ENCODE measurements at regions not wholly inside any gene's neighbourhood (a gene's known extent, or its start where the extent isn't known, plus 50 kb on each side); places are given as distances from the start of the nearest gene placed in this dataset.
A peak's percentile ranks its signal among the peaks of the same experiment; 100 is the strongest.
"Not testable (repeated sequence)": the region's sequence is repeated elsewhere in the genome, so short reads cannot be mapped to it uniquely, and the experiment has no call there.

DNA sequence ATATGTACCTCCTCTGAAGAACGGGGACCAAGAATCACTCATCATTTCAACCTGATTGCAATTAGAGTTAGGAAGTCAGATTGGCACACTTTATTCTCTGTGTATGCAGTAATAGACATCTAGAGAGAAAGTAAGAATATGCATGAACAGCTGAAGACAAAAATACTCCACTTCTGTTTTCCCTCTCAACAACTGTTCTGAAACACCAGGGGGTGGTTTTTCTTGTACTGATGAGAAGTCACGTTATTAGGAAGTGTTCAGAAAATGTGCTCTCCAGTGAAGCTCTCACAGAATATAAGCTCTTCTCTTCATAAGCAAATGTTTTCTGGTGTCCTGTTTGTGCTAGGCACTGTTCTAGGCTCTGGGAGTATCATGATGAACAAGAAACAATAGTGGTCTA, 531.7 kb upstream of the C9orf72 start:
- no peak for DNase-seq (ENCODE audit: low read depth)

DNA sequence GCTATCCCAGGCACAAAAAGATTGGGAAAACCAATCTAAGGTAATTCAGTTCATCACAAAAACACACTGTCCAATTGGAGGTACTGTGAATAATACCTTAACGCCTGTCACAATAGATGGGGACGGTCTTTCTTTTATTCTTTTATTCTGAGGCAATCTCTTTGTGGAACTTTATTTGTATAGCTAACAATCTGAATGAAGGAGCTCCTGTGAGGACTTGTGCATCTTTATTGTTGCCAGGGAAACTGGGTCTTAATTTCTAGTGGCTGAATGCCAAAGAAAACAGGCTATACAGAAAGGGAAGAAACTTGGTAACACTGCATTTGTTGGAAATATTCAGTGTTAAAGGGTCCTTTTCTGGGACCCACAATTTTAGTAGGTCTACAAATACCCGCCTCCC, 546.9 kb upstream of the C9orf72 start:
- DNase-seq (ENCODE audit: low read depth): no peak

GRCh38 chr9:28120626-28121025, 547.3 kb upstream of the C9orf72 start:
- DNase-seq (ENCODE audit: low read depth): no peak

DNA sequence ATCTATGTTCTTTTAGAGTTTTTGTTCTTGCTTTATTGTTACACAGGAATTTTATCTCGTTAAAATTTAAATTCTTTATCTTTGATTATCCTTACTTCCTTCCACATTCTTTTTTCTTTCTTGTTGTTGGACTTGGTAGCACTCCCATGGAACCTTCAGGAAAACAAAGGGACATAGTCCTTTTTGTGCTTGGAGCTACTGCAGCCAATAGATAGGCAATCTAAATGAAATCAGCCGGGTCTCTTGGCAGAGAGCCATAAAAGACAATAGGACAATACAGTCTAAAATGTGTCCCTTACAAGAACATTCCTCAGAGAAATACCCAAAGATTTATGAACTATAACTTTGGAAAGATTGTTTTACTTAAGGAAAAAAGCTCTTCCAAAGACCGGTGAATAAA, 548.1 kb upstream of the C9orf72 start:
- no peak for DNase-seq (ENCODE audit: low read depth)

DNA sequence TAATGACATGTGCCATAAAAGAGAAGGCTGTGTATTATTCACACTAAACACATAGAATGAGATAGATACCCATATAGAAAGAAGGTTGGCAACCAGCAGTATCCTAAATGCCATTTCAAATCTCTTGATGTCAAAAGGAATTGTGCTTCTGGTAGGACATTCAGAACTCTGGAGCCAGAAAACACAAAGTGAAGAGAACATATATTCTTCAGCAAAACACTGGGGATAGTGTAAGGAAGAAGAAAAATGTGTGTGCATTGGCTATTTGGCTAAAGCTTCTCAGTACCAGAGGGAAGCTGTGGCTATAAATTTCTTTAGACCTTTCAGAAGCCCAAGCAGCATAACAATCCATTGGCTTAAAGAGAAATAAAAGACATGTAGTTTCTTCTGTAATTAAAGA, 551.6 kb upstream of the C9orf72 start:
- no peak for DNase-seq (ENCODE audit: low read depth)

DNA sequence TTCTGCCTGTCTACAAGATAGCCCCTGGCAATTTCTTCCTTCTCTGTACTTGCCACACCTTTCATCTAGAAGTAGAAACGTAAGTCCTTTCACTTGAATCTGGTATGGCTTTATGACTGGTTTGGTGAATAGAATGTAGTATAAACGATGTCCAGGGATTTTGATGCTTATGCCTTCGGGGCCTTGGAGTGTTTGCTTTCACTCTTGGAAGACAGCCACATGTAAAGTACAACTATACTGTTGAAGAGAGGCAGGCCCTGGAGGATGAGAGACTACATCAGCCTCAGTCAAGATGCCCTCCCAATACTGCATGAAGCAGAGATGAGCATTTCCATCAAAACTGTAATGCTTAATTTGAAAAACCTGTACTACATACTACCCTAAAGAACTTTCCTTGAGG, 553.8 kb upstream of the C9orf72 start:
- no peak for DNase-seq (ENCODE audit: low read depth)

DNA sequence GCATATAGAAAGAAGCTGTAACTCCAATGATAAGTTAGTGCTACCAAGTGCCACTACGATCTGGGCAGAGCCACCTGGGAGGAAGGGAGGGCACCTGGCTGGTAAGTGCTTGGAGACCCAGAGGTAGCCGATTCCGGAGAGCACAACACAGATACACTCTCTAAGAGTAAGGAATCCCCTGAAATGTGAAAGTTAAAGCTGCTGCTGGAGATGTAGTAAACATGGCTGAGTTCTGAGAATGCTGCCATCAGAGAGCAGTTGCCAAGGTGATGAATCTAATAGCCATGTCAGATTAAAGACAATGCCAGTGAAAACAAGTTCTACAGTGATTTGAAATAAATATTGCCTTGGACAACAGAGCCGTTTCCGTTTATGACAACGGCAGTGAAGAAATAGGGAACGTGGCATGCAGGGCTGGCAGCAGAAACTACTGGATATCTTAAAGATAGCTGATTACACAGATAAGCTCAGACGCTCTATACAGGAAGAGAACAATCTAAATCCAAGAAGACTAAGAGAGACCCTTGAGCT, 561.2 kb upstream of the C9orf72 start:
- no peak for DNase-seq (ENCODE audit: low read depth)

GRCh38 chr9:28135549-28135948, 562.3 kb upstream of the C9orf72 start:
- DNase-seq (ENCODE audit: low read depth): no peak

DNA sequence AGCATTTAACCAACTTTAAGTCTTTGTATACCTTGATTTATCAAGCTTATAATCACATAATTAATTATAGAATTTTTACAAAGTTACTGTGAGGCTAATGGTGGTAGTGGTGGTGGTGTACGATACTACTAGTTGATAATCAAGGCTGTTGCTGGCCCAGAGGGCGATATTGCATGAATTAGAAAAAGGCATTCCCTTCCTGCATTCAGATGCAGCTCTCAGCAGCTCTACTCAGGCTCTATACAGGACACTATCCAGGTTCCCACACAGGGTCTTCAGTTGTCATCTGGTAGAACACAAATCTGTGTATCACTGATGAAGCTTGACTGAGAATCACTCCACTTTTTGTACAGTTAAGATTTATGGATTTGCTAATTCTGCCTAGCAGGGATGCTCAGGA, 562.8 kb upstream of the C9orf72 start:
- DNase-seq (ENCODE audit: low read depth): no peak

DNA sequence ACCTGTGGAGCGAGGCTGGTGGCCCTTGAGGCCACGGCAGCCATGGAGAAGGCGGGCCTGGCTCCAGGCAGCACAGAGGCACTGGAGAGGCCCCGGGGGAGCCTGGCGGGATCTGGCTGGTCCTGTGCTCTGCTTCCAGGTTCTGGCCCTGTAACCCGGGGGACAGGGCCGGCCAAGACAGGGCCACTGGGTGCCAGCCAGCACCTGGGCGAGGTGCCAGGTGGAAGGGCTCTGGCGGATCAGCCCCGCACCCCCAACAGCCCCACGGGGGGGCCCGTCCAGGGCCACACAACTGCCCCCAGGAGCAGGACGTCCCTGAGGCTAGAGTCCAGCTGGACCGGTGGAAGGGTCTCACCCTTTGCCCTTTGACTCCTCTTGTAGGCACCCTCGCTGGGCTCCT, 574.1 kb upstream of the C9orf72 start:
- not testable (repeated sequence) for DNase-seq (ENCODE audit: low read depth)

GRCh38 chr9:28147923-28148597, 574.8 kb upstream of the C9orf72 start:
- DNase-seq (ENCODE audit: low read depth): not testable (repeated sequence)

GRCh38 chr9:28149361-28150050, 576.2 kb upstream of the C9orf72 start:
- not testable (repeated sequence) for DNase-seq (ENCODE audit: low read depth)

DNA sequence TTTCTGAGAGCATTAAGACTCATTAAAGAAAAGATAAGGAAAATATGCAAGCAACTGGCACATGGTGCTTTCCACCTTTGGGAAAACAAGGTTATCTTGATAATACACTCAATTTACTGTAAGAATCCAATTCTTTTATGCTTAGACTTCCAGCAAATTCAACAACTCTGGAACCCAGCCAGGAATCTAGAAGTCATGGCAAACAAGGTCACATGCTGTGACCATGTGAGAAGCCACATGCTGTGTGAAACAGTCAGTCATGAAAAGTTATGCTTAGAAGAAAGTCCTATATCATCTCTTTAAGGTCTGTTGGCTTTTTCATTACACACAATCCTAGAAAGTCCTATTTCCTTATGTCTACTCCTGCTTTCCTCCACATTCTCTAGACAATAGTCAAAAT, 581.8 kb upstream of the C9orf72 start:
- DNase-seq (ENCODE audit: low read depth): no peak

- no peak for DNase-seq (ENCODE audit: low read depth)
Observed at GRCh38 chr9:28155671-28156070, 582.4 kb upstream of the C9orf72 start.

DNA sequence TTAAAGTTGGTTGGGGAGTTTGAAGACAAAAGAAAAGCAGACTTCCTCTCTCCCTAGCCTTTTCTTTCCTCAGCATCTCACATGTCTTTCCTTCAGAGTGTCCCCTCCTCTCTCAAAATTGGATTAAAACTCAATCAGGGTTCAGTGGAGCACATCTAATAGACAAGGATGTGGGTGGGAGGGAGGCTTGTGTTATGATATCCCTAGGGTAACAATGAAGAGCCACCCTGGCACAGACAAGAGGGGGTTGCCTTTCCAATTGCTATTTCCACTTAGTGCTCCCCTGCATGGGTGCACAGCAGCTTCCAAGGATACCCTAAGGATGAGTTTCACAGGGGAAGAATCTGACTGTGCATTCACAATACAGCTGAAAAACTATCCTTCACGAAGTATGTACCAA, 585.2 kb upstream of the C9orf72 start:
- no peak for DNase-seq (ENCODE audit: low read depth)

DNA sequence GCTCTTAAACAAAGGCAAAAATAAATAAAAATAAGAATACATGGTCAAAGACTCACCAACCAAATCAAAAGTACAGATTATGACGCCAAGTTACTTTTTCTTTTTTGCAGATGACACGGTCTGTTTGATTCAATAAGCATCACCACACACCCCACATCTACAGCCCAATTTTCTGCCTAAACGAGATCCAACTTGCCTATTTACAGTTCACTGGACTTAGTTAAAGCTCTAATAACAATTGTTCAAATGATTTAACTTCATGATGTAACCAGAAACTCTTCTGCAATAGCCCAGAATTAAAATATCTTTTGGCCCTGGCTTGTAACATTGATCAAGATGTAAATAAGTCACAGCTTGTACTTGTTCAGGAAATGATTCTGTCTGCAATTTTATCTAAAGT, 590.3 kb upstream of the C9orf72 start:
- DNase-seq (ENCODE audit: low read depth): no peak

- peak; percentile 8 for DNase-seq (ENCODE audit: low read depth)
Observed at GRCh38 chr9:28166179-28166578, 592.9 kb upstream of the C9orf72 start.

DNA sequence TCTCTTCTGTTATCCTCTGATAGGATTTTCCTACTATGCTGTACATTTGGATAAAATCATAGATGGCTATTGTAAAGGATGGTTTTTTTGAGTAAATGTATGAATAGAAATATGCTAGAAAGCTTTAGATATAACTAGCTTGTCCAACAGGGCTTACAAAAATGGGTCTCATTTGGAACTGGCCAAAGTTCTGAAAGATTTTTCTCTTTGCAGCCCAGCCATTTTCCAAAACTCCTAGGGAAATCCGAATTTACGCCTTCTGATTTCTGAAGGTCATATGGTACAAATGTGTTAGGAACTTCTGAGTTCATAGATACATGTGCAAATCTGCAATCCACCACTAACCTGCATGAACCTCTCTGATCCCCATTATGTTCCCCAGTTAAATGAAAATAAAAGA, 603.9 kb upstream of the C9orf72 start:
- no peak for DNase-seq (ENCODE audit: low read depth)

DNA sequence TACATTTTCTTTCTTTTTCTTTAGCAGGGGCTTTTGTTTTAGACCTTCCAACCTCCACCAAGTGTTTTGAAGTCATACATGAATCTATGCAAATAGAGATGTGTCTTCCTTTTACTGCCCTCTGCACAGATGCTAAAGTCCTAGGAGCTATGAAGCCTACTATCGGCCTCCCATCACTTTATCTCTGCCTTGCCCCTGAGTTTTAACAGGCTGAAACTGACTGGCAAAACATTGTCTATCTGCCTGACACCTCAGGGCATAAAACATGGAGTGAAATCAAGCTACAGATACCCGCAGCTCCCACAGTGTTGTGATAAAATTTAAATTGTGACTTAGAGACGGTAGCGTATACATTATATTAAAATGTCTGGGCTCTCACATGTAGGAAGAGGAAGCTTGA, 604.6 kb upstream of the C9orf72 start:
- DNase-seq (ENCODE audit: low read depth): no peak

GRCh38 chr9:28179893-28180292, 606.6 kb upstream of the C9orf72 start:
- no peak for DNase-seq (ENCODE audit: low read depth)

DNA sequence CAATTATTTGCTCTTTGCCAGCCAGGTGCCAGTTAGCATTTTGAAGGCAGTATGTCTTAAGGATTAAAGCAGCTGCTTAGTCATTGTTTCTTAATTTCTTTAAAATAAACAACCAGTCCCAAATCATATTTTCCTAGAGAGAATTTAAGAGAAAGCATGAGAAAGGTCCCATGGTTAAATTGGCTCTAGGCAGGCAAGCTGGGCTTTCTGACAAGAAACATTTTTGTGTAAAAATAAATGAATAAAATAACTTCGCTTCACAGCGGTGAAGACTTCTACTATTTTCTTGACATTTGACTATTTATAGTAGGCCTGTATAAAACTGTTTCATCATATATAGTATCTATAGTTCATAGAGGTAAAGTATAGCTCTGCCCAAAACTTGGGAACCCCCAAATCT, 617.7 kb upstream of the C9orf72 start:
- DNase-seq (ENCODE audit: low read depth): no peak

GRCh38 chr9:28197653-28198052, 624.4 kb upstream of the C9orf72 start:
- DNase-seq (ENCODE audit: low read depth): no peak

DNA sequence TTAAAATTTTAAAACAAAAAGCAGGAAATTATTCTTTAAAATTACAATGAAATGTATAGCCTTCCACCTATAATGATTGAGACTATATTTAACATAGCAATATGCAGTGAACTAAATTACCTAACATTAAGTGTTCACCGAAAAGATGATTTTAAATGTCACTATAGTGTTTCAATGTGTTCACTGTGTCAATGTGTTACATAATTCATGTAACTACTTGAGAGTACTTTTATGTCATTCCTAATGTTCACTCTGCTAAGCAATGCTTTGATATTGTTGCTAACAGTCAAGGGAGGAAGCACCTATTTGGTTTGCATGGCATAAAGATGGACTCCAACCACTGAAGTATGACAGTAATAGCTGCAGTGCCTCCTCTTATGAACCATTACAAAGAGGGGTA, 629.8 kb upstream of the C9orf72 start:
- no peak for DNase-seq (ENCODE audit: low read depth)

GRCh38 chr9:28206280-28206679, 633.0 kb upstream of the C9orf72 start:
- no peak for DNase-seq (ENCODE audit: low read depth)
